Glomerular visceral epithelial cell (primary cell): ENCODE measurements at regions not wholly inside any gene's neighbourhood (a gene's known extent, or its start where the extent isn't known, plus 50 kb on each side); places are given as distances from the start of the nearest gene placed in this dataset.
"Not testable (repeated sequence)": the region's sequence is repeated elsewhere in the genome, so short reads cannot be mapped to it uniquely, and the experiment has no call there.

Source experiments
- DNase-seq: peaks from one replicate; pipeline ENCODE4 v3.0.0-alpha.2; 2016; ENCODE audit errors: extremely low spot score

DNA sequence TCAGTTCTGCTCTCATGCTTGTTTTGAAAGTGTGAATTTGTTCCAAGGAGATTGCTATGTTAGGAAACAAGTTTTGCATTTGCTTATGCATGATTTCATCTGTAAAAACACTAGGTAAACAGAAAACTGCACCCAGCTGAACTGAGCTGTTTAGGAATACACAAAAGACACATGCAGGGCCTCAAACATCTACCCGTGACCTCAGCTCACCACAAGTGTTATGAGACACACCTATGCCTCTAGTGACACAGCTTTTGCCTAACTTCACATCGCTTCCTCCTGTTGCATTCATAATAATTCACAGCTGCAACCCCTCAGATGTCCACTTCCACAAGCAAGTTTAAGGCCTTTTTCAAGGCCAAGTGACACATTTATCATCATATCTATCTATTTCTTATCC, 98.0 kb upstream of the SLC24A3 start:
- no peak for DNase-seq

DNA sequence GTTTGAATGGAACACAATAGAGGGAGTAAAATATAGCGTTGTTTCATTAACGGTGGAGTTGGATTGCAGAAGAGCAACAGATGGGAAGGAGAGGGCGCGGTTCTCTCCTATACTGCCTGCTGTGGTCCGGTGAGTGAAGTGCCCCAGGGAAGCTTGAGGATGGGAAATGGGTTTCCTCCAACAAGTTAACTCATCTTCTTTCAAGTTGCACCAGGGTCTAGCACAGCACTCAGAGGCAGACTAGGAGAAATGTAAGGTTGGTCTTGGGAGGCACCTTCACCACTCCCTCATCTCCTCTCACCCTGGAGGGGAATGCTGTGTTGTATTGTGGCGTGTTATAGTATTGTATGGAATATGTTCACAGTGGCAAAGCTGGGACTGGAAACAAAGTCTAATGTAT, 96.9 kb upstream of the SLC24A3 start:
- DNase-seq = no peak

DNA sequence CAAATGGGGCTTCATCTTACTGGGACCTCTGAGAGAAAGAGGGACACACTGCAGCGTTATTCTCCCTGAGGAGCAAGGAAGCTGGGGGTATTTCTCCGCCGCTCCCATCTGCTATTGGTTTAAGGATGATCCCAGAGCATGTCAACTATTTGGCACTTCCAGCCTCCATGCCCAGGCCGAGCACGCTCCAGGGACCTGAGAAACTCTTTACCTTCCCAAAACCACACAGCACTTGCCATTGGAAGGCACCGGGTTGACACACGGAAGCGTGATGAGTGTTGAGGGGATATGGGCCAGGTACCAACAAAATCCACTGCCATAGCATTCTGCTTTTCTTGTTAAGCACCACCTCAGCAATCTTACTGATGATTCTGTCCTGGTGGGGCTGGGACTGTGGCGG, 92.4 kb upstream of the SLC24A3 start:
- DNase-seq = no peak

DNA sequence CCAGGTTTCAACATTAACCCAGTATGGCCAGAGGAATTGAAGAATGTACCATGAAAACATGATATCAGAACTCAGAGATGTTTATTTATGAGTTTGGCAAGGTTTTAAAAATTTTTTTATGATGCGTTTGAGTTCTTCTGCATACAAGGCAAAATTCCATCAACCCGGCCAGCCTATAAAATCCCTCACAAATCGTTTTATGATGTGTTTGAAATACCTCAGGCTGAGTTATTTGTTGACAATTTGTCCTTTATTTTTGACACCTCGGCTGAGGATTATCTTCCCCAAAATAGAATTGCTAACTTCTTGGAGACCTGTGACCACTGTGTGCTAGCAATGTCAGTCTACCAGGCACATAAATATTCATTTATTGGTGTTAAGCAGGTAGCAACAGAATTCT, 91.9 kb upstream of the SLC24A3 start:
- no peak for DNase-seq

DNA sequence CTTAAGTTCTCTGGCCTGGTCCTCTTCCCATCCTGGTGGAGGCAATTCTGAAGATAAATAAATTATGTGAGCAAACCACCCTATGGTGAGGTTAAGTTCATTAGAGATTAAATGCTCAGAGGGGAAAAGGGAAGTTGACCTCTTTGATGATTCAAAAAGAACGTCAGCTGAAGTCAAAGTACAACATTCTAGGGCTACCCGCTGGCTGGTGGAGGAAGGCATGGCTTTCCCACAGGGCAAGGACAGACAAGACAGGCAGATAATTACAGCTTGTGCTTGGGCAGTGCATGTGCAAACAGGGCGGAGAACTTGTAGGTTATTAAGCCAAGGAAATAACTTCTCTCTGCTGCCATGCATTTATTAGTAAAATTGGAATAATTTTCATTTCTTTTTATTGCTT, 91.0 kb upstream of the SLC24A3 start:
- DNase-seq = no peak

DNA sequence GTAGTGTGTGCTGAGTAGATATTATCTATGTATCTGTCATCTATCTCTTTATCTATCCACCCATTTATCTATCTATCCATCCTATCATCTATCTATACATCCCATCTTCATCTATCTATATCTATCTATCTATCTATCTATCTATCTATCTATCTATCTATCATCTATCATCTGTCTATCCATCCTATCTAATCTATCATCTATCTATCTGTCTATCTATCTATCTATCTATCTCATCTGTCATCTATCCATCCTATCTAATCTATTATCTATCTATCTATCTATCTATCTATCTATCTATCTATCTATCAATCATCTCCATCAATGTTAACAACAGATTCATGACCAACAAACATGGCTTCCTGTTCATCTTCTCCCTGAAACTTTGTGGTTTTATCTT, 90.5 kb upstream of the SLC24A3 start:
- no peak for DNase-seq

DNA sequence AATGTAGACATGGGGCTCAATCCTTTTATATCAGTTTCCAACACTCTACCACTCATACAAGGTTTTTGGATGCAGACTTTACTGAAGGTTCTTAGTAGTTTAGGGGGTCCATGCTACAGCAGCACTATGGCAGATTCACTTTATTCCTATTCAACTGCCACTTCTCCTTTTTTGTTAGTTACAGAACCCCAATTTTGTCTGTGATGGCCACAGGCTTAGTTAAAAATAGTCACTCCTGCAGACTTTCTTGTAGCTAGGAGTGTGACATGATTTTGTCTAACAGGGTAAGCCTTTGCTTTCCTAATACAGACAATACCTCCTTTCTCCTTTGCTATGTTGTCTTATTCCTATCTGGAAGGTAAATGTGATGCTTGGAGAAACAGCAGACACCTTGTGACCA, 90.0 kb upstream of the SLC24A3 start:
- DNase-seq = no peak

DNA sequence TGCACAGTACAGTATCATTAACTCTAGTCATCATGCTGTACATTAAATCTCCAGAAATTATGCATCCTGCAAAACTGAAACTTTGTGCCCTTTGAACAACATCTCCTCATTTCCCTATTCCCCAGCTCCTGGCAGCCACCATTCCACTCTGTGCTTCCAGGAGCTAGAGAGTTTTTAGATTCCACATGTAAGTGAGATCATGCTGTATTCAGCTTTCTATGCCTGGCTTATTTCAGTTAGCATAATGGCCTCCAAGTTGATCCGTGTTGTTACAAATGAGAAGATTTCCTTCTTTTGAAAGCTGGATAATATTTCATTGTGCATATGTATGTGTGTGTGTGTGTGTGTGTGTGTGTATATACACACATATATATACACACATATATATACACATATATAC, 86.9 kb upstream of the SLC24A3 start:
- DNase-seq = no peak

DNA sequence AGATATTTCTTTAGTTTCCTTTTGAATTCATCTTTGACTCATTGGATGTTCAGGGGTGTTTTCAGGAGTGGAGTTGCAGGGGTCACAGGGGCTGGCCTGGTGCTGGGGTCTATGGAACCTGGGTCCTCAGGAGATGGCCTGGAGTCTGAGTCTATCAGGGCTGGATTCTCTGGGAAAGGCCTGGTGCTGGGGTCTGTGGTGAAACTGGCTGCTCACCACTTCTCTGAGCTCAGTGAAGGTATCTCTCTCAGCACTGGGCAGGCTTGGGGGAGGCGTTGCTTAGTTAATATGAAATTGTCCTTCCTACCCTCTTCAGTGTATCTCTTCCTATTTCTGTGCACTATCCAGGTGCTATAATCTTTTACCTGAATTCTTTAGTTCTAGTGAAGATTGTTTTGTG, 83.1 kb upstream of the SLC24A3 start:
- DNase-seq = no peak

DNA sequence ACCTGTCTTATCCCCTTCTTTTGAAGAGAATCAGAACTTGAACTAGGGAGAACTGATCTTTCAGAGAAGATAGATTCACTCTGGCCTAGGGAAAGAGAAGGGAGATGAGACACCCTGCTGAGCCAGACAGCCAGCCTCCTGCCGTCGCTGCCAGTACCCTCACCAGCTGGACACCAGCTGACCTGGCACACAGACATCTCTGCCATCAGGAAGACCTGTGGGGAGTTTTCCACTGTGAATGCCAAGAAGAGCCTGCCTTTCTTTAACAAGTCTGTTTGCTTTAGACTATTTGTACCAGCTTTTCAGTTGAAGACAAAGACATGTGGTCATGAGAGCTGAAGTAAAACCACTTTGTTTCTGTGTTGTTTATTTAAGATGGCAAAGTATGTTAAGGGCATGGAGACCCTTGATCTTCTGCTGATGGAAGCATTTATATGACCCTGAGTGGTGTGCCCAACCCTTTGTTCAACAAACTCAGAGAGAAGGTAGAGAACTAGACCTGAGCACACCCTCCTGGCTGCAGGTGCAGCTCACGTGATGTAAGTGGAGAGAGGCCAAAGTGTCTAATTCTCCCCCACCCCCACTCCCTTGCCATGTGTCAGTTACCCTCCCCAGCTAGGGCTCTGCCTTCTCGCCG, 82.3 kb upstream of the SLC24A3 start:
- DNase-seq = no peak

DNA sequence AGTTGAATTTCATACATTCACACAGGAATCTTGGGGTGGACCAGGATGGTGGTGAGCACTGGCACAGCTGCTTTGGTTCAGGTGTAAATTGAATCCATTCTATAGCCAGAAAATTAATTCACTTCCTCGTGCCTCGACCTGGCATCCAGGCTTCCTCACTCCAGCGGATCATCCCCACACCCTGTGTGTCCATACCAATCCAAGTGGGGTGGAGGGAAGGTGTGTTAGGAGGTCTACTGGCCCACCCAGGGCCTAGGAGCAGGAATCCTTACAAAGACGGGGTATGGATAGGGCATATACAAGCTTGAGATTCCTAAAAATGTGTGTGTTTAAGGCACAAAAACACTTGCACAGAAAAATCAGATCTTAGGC, 81.8 kb upstream of the SLC24A3 start:
- no peak for DNase-seq

DNA sequence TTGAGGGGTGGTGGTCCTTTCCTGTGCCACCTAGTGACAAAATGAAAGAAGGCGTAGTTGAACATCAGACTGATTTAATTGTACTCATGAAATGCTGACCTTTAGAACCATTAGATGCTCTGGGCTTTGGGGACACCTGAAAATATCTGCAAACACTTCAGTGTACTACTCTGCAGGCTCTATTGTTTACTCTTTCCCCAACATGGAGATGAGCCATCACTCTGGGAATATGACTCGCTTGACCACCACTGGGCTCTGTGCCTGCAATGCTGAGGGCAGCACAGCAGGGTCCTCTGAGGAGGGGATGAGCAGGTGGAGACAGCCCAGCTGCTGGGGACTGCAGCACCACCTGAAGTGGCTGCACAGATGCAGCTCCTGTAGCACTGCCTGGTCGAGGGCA, 74.8 kb upstream of the SLC24A3 start:
- no peak for DNase-seq

DNA sequence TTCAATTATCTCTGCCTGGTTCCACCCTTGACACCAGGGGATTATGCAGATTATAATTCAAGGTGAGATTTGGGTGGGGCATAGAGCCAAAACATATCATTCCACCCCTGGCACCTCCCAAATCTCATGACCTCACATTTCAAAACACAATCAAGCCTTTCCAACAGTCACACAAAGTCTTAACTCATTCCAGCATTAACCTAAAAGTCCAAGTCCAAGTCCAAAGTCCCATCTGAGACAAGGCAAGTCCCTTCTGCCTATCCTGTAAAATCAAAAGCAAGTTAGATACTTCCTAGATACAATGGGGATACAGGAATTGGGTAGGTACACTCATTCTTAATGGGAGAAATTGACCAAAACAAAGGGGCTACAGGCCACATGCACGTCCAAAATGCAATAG, 73.7 kb upstream of the SLC24A3 start:
- DNase-seq = no peak

DNA sequence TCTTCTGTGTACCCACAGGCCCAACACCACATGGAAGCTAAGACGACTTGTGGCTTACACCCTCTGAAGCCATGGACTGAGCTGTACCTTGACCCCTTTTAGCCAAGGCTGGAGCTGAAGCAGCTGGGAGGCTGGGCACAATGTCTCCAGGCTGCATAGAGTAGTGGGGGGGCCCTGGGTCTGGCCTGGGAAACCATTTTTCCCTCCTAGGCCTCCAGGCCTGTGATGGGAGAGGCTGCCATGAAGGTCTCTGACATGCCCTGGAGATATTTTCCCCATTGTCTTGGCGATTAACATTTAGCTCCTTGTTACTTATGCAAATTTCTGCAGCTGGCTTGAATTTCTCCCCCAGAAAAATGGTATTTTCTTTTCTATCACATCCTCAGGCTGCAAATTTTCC, 72.9 kb upstream of the SLC24A3 start:
- DNase-seq = not testable (repeated sequence)

DNA sequence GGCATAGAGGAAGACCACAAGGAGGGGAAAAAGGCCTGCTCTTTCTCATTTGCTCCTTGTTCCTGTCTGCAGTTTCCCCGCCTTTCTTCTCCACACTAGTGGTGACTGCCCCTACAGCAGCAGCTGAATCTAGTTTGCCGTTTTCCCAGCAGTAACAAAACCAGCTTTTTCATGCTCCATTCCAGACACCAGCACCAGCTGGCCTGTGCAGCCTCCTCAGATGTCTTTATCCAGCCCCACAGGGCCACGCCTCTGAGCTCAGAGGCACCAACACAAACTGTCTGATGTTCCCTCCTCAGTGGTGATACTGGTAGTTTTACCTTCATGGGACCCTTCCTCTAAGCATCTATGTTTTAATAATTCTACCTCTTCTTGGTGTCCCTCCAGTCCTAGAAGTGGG, 70.4 kb upstream of the SLC24A3 start:
- DNase-seq = no peak

DNA sequence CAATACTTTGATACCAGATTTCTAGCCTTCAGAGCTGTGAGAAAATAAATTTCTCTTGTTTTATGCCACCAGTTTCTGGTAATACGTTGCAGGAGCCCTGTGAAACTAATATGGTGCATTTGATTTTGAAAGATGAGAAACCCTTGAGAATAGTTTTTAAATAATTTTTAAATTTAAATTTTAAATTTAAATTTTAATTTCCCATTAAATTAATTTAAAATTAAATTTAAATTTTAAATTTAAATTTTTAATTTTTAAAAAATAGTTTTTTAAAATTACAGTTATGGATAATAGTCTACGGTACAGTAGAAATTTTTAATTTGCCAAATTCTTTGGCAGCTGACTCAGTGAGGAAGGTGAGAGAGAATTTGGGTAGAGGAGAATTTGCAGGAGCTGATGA, 68.6 kb upstream of the SLC24A3 start:
- DNase-seq = no peak

DNA sequence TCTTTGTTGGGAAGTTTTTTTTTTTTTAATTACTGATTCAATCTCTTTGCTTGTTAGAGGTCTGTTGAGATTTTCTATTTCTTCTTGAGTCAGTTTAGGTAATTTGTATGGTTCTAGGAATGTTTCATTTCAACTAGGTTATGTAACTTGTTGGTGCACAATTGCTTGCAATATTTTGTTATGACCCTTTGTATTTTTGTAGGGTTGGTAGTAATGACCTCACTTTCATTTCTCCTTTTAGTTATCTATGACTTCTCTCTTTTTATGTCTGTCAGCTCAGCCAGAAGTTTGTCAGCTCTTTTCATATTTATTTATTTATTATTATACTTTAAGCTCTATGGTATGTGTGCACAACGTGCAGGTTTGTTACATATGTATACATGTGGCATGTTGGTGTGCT, 51.1 kb upstream of the SLC24A3 start:
- no peak for DNase-seq
